AG04450 (cell line): ENCODE measurements at regions not wholly inside any gene's neighbourhood (a gene's known extent, or its start where the extent isn't known, plus 50 kb on each side); places are given as distances from the start of the nearest gene placed in this dataset.

Experiments
- CTCF ChIA-PET: fragments of 300-600, 350-600 bp; formaldehyde crosslinking; extraction: SDS; loops from one replicate; lab custom pipeline; 2022; ENCODE audit warnings: antibody characterized with exemption, inconsistent platforms; lab: Charles Lee
- POLR2A ChIA-PET: fragments of 350-600 bp; formaldehyde crosslinking; extraction: SDS; loops from one replicate; lab custom pipeline; 2021; ENCODE audit warnings: antibody characterized with exemption, inconsistent platforms; lab: Yijun Ruan, JAX
- DNase-seq: peaks from one replicate; pipeline ENCODE4 v3.0.0-alpha.2; 2011; ENCODE audit warnings: low read depth, low spot score
- H3K27ac ChIP-seq: one replicate; pipeline ENCODE4 v1.5.1; 2012; ENCODE audit warnings: low read depth, low read length, control low read depth
- H3K27me3 ChIP-seq: one replicate; pipeline ENCODE4 v1.6.0; 2012; ENCODE audit warnings: low read length; ENCODE audit not compliant: control insufficient read depth, insufficient read depth
- H3K4me3 ChIP-seq: 2 replicates; pipeline ENCODE4 v1.5.1; 2011; ENCODE audit warnings: mild to moderate bottlenecking, low read depth, low read length, control low read depth
- H3K9me3 ChIP-seq: 2 replicates; pipeline ENCODE4 v1.5.1; 2012; ENCODE audit warnings: low read length; ENCODE audit not compliant: control insufficient read depth, insufficient read depth
- CTCF ChIP-seq: IDR thresholded peaks from 2 replicates; pipeline ENCODE4 v1.5.1; 2011; ENCODE audit warnings: low read depth, low read length, control low read depth, inconsistent platforms

GRCh38 chr6:23875006-23875405 is 251.0 kb upstream of the NRSN1 start:
- DNase-seq = no peak
- no peak overlapping the region for H3K27ac ChIP-seq
- POLR2A ChIA-PET = no interaction called here
- CTCF ChIA-PET = no interaction called here
- no peak for TF ChIP-seq CTCF
- H3K27me3 ChIP-seq = no peaks in the 10 kb centered on the region
- H3K9me3 ChIP-seq = peaks cover 8% of the 10 kb centered on the region
- no peak overlapping the region for H3K4me3 ChIP-seq

- Histone ChIP-seq H3K4me3 (no peak overlapping the region), H3K27me3 (no peaks in the 10 kb centered on the region), H3K27ac (no peak overlapping the region), H3K9me3 (peaks cover 2% of the 10 kb centered on the region; the same call in 1 of the 2 replicates)
- TF ChIP-seq CTCF = no peak
- POLR2A ChIA-PET = no interaction called here
- CTCF ChIA-PET = no interaction called here
- no peak for DNase-seq
Observed at GRCh38 chr6:23879816-23880215, 246.2 kb upstream of the NRSN1 start.

GRCh38 chr6:23890543-23891227 is 235.3 kb upstream of the NRSN1 start:
- Histone ChIP-seq H3K4me3 (no peak overlapping the region), H3K27ac (no peak overlapping the region), H3K27me3 (no peaks in the 10 kb centered on the region), H3K9me3 (peaks cover 4% of the 10 kb centered on the region; the same call in 1 of the 2 replicates)
- CTCF ChIA-PET = no interaction called here
- POLR2A ChIA-PET = no interaction called here
- no peak for DNase-seq
- TF ChIP-seq CTCF = no peak

GRCh38 chr6:23905133-23905815 is 220.7 kb upstream of the NRSN1 start:
- CTCF ChIA-PET = no interaction called here
- no peak for DNase-seq
- Histone ChIP-seq H3K27ac (no peak overlapping the region), H3K9me3 (peaks cover 4% of the 10 kb centered on the region; the same call in 1 of the 2 replicates), H3K27me3 (no peaks in the 10 kb centered on the region), H3K4me3 (no peak overlapping the region)
- POLR2A ChIA-PET = no interaction called here
- TF ChIP-seq CTCF = no peak

- H3K27me3 ChIP-seq = no peaks in the 10 kb centered on the region
- TF ChIP-seq CTCF = no peak
- ChIA-PET CTCF (no interaction called here), POLR2A (no interaction called here)
- no peak overlapping the region for H3K27ac ChIP-seq
- DNase-seq = no peak
- H3K9me3 ChIP-seq = peaks cover 7% of the 10 kb centered on the region
- H3K4me3 ChIP-seq = no peak overlapping the region
Observed at GRCh38 chr6:23910420-23910819, 215.6 kb upstream of the NRSN1 start.
